Progenitor cell of endocrine pancreas (in vitro differentiated cells): ENCODE measurements at regions not wholly inside any gene's neighbourhood (a gene's known extent, or its start where the extent isn't known, plus 50 kb on each side); places are given as distances from the start of the nearest gene placed in this dataset.

Experiments
- DNase-seq: peaks from one replicate; pipeline ENCODE4 v3.0.0; 2021; ENCODE audit warnings: low spot score; ENCODE audit not compliant: unreplicated experiment
- H3K27ac Mint-ChIP-seq: 2 replicates; pipeline ENCODE4 v1.8.0; 2021; ENCODE audit warnings: mild to moderate bottlenecking, moderate library complexity, mixed read lengths
- H3K27me3 Mint-ChIP-seq: 2 replicates; pipeline ENCODE4 v1.8.0; 2021; ENCODE audit warnings: mixed read lengths
- H3K36me3 Mint-ChIP-seq: 2 replicates; pipeline ENCODE4 v1.8.0; 2022; ENCODE audit warnings: mixed read lengths; ENCODE audit not compliant: insufficient read depth
- H3K4me1 Mint-ChIP-seq: 2 replicates; pipeline ENCODE4 v1.8.0; 2021; ENCODE audit warnings: low read depth, mixed read lengths
- H3K4me3 Mint-ChIP-seq: 2 replicates; pipeline ENCODE4 v1.8.0; 2021; ENCODE audit warnings: low read depth, mild to moderate bottlenecking, moderate library complexity, mixed read lengths
- H3K9me3 Mint-ChIP-seq: 2 replicates; pipeline ENCODE4 v1.8.0; 2021; ENCODE audit warnings: low read depth, mixed read lengths
- TF ChIP-seq, protein P1 (sequence below): fragments of 200-600 bp; sonication (generic); IDR thresholded peaks from one replicate; pipeline ENCODE4 v1.5.0; 2021; ENCODE audit warnings: antibody characterized with exemption, mild to moderate bottlenecking; ENCODE audit not compliant: unreplicated experiment

DNA sequence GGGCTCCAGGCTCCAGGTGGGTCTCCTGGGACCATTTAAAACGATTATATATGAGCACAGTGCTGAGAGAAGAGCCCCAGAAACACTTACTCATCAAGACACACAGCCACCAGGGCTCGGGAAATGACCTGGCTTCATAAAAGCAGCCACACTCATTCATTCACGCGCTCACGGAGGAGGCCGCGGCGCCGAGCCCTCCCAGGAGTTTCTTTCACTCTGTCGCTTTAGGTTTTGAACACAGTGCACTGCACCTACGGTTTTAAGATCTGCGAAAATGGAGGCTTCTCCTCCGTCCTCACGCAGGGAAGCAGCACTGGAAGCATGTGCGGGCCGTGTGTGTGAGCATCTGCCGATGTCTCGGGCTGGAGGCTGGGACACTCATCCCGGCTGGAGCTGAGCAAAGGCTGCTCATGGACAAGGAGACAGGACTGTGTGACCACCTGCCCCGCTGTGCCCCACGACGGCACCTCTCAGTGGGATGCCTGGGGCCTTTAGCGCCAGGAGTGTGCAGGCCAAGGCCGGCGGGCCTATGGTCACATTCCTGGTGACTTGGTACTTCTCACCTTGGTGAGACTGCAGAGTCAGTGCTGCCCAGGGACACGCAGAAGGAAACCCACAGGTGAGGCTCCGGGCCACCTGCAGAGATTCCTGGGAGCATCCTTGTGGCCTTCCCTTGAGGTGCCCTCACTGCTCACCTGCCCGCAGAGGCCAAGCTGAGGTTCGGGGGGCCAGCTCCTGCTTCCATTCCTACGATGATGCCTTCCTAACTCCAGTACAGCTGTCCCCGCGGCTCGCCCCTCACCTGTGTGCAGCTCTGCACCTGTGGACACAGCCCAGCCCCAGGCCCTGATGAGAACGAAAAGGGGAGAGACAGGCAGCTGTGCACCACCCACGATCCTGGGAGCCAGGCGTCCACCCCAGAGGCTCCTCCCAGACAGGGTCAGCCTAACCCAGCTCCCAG is 872.0 kb downstream of the BRD1 start:
- Mint-ChIP-seq H3K4me3 (no peak overlapping the region), H3K36me3 (no peaks in the 10 kb centered on the region), H3K4me1 (no peaks in the 10 kb centered on the region), H3K27me3 (peaks cover 14% of the 10 kb centered on the region), H3K9me3 (no peaks in the 10 kb centered on the region), H3K27ac (no peak overlapping the region)
- TF ChIP-seq, protein P1, sequence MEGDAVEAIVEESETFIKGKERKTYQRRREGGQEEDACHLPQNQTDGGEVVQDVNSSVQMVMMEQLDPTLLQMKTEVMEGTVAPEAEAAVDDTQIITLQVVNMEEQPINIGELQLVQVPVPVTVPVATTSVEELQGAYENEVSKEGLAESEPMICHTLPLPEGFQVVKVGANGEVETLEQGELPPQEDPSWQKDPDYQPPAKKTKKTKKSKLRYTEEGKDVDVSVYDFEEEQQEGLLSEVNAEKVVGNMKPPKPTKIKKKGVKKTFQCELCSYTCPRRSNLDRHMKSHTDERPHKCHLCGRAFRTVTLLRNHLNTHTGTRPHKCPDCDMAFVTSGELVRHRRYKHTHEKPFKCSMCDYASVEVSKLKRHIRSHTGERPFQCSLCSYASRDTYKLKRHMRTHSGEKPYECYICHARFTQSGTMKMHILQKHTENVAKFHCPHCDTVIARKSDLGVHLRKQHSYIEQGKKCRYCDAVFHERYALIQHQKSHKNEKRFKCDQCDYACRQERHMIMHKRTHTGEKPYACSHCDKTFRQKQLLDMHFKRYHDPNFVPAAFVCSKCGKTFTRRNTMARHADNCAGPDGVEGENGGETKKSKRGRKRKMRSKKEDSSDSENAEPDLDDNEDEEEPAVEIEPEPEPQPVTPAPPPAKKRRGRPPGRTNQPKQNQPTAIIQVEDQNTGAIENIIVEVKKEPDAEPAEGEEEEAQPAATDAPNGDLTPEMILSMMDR = no peak
- no peak for DNase-seq

DNA sequence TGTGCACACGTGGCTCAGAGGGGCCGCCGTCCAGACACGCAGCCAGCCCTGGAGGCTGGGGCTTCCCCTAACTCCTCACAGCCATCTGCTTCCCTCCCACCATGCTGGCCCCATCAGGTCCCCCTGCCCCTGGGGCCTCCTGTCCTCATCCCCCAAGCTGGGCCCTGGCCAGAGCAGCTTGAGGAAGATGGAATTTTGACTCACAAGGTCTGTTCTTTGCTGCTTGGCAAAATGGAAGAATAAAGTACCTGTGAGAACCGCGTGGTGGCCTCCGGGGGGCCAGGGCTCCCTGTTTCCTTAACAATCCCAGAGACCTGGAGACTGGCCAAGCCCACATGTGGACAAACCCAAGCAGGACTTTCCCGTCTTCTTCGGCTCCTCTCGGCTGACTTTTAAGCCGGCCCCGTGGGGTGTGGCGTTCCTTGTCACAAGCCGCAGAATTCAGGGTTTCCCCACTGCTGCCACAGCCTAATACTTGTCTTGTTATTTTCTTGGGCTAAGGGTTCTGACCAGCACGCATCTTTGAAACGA is 872.8 kb downstream of the BRD1 start:
- TF ChIP-seq, protein P1 = no peak
- no peak overlapping the region for H3K27ac Mint-ChIP-seq
- H3K4me3 Mint-ChIP-seq = no peak overlapping the region
- H3K4me1 Mint-ChIP-seq = no peaks in the 10 kb centered on the region
- no peaks in the 10 kb centered on the region for H3K9me3 Mint-ChIP-seq
- peaks cover 14% of the 10 kb centered on the region for H3K27me3 Mint-ChIP-seq
- no peak for DNase-seq
- no peaks in the 10 kb centered on the region for H3K36me3 Mint-ChIP-seq

DNA sequence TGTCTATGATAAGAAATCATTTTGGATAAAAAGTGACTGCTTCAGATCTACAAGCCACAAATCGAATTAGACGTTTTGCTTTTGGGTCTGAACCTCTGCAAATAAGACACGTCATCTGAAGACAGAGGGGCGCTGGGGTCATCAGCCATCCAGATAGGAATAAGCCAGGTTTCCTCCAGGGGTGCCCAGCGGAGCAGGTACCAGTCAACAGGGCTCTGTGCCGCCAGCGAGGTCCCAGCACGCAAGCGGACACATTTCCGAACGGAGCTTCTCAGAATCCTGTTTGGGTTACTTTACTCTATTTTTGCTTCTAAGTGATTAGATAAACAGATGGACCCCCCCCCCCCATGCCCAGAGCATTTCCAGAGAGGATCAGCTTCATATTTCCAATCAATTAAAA is 873.8 kb downstream of the BRD1 start:
- no peak for DNase-seq

DNA sequence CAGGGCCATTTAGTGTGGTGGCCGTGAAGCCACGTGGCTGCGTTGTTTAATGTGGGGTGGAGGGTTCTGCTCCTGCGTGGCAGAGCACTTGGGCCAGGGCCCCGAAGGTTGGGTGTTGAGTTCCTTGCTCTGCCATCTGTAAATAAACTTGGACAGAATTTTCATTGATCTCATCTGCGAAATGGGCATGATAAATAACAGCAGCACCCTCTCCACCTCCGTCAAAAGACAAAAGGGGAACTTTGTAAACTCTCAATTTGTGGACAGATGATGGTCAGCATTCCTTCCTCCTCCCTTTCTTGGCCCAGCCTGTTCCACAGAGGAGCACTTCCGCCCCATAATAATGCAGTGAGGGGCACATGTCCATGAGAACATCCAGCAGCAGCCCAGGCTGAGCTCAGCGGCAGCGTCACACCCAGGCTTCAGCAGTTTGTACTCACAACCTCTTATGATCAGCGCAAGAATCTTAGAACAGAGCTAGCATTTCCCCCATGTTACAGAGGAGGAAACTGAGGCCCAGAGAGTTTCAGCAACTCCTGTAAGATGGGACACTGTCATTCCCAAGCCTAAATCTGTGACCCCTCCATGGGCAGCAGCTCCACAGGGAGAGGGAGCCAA is 874.5 kb downstream of the BRD1 start:
- Mint-ChIP-seq H3K4me1 (no peaks in the 10 kb centered on the region), H3K9me3 (no peaks in the 10 kb centered on the region), H3K36me3 (no peaks in the 10 kb centered on the region), H3K27me3 (peaks cover 22% of the 10 kb centered on the region), H3K27ac (no peak overlapping the region), H3K4me3 (no peak overlapping the region)
- no peak for DNase-seq
- TF ChIP-seq, protein P1 = no peak

More for the DNA sequence above, 873.8 kb downstream of the BRD1 start:
- Mint-ChIP-seq H3K4me3 (no peak overlapping the region), H3K9me3 (no peaks in the 10 kb centered on the region), H3K27me3 (peaks cover 19% of the 10 kb centered on the region), H3K4me1 (no peaks in the 10 kb centered on the region), H3K27ac (no peak overlapping the region), H3K36me3 (no peaks in the 10 kb centered on the region)
- TF ChIP-seq, protein P1 = no peak

DNA sequence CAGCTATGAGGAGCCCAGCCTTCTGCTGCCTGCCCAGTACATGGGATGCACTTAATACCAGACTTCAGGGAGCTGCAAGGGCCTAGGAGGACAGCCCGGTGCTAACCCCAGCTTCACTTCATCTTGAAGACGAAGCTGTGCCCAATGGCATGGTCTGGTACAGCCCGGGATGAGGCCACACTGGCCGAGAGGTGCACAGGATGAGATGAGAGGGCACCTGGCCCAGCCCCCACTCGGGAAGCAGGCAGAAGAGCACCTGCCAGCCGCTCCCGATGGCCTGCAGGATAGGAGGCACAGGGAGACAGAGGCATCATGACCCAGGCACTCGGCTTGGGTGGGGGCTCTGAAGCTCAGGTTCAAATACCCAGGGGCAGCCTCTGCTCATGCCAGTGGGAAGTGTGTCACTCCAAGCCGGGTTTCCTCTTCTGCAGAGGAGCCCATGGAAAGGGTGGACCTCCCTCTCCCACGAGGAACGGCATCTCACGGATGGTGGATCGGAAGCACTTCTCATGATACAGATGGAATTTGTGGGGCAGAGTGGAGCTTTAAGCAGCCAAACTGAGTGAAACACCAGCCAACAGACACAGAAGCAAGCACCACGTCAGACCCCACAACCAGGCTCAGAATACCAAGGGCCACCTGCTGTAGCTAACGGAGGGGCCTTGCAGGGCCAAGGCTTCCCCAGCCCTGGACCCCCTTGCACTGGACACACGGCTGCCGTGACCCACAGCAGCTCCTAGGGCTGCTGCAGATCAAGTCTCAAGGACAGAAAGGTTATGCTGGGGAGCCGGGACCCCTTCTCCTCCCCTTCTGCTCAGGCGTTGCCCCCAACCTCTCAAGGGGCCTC is 875.2 kb downstream of the BRD1 start:
- no peaks in the 10 kb centered on the region for H3K36me3 Mint-ChIP-seq
- H3K4me3 Mint-ChIP-seq = no peak overlapping the region
- peaks cover 26% of the 10 kb centered on the region for H3K27me3 Mint-ChIP-seq
- H3K4me1 Mint-ChIP-seq = no peaks in the 10 kb centered on the region
- H3K9me3 Mint-ChIP-seq = no peaks in the 10 kb centered on the region
- no peak for DNase-seq
- H3K27ac Mint-ChIP-seq = no peak overlapping the region
- TF ChIP-seq, protein P1 = no peak
